HL-60 (cell line): ENCODE measurements at regions not wholly inside any gene's neighbourhood (a gene's known extent, or its start where the extent isn't known, plus 50 kb on each side); places are given as distances from the start of the nearest gene placed in this dataset.

Experiments
- POLR2AphosphoS5 ChIP-seq: IDR thresholded peaks from 2 replicates; pipeline ENCODE4 v1.6.1; 2012; ENCODE audit warnings: low read depth
- TF ChIP-seq, protein P1 (sequence below): IDR thresholded peaks from 2 replicates; pipeline ENCODE4 v1.6.1; 2012; ENCODE audit warnings: low read depth; ENCODE audit not compliant: insufficient replicate concordance

DNA sequence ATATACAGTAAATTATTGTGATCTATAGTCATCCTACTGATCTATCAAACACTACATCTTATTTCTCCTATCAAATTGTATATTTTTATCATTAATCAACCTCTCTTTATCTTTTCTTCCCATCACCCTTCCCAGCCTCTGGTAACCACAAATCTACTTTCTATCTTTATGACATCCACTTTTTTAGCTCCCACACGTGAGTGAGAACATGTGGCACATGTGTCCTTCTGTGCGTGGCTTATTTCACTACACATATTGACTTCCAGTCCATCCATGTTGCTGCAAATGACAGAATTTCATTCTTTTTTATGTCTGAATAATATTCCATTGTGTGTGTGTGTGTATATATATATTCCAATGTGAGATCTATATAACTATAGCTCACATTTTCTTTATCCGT is 67.8 kb upstream of the TBX5 start:
- TF ChIP-seq POLR2AphosphoS5 = no peak
- TF ChIP-seq, protein P1, sequence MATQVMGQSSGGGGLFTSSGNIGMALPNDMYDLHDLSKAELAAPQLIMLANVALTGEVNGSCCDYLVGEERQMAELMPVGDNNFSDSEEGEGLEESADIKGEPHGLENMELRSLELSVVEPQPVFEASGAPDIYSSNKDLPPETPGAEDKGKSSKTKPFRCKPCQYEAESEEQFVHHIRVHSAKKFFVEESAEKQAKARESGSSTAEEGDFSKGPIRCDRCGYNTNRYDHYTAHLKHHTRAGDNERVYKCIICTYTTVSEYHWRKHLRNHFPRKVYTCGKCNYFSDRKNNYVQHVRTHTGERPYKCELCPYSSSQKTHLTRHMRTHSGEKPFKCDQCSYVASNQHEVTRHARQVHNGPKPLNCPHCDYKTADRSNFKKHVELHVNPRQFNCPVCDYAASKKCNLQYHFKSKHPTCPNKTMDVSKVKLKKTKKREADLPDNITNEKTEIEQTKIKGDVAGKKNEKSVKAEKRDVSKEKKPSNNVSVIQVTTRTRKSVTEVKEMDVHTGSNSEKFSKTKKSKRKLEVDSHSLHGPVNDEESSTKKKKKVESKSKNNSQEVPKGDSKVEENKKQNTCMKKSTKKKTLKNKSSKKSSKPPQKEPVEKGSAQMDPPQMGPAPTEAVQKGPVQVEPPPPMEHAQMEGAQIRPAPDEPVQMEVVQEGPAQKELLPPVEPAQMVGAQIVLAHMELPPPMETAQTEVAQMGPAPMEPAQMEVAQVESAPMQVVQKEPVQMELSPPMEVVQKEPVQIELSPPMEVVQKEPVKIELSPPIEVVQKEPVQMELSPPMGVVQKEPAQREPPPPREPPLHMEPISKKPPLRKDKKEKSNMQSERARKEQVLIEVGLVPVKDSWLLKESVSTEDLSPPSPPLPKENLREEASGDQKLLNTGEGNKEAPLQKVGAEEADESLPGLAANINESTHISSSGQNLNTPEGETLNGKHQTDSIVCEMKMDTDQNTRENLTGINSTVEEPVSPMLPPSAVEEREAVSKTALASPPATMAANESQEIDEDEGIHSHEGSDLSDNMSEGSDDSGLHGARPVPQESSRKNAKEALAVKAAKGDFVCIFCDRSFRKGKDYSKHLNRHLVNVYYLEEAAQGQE = no peak
